ENCODE measurements at regions not wholly inside any gene's neighbourhood (a gene's known extent, or its start where the extent isn't known, plus 50 kb on each side); places are given as distances from the start of the nearest gene placed in this dataset.

DNA sequence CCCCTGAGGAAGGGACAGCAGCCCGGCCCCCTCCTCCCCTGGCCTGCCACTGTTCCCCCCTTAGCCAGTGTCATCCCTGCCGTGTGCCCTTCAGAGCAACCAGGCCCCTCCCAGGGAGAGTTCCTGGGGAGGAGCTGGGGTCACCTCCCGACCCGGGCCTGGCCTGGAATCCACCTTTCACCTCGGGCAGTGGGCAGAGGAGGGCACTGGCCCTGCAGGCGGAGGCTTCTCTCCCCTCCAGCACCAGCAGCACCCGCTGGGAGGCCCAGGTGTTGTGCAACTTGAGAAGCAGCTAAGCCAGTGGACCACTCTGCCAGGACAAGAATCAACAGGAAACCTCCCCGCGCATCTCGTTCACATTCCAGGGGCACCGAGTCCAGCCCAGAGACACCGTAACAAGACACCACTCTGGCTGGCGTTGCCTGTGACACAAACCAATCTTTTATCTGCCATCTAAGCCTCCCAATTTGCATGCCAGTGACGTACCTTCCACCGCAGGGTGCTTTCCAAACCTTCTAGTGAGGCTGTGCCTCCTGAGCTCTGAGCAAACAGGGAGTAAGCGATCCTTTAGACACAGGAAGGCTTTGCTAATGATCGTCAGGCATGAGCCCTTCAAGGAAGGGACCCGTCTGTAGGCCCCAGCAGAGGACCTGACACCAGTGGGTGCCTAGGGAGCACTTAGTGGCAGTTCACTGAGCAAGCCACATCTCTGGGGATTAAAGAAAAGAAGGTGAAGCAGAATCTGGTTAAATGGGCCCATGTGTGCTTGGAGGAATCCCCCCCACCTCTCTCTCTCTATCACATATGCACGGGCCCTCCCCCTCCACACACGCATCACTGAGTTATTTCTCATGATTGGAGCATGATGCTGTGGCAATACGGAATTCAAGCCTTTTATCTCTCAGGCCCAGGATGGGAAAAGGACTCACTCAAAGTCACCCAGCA, 98.9 kb upstream of the TLE3 start:
- TF ChIP-seq MAFK (IDR thresholded peaks at IDR 0.05; ENCODE audit: low read depth, low read length): no peak
- TF ChIP-seq RFX5 (IDR thresholded peaks at IDR 0.05; ENCODE audit: low read depth, low read length): no peak
- TF ChIP-seq CEBPB (IDR thresholded peaks at IDR 0.05; ENCODE audit: low read depth, low read length): peak; percentile 88
- TF ChIP-seq CTCF (conservative IDR thresholded peaks at IDR 0.05; ENCODE audit: low read depth, low read length): no peak
- TF ChIP-seq BHLHE40 (IDR thresholded peaks at IDR 0.05; ENCODE audit: low read depth, low read length): no peak
- WGBS, 2 experiments (ENCODE audit: extremely low coverage in 2 of 2, insufficient read length in 1 of 2): 67% methylated on average over 7 of the region's 21 CpGs; no CpG with 5 or more reads in 1 of the 2 experiments
- Histone ChIP-seq H2AFZ (replicated peaks; ENCODE audit: low read length, poor library complexity) (peak overlapping the region; percentile 38), H3K4me2 (ENCODE audit: low read depth, low read length) (no peak overlapping the region), H3K56ac (ENCODE audit: extremely low read depth, insufficient read depth, low read length) (no peak overlapping the region), H3K14ac (replicated peaks; ENCODE audit: low read depth, low read length) (0 out of 2 replicates have a peak overlapping the region, but pooled peaks have one; percentile 35), H3K9ac (ENCODE audit: low read depth, low read length) (no peak overlapping the region), H3K27ac (ENCODE audit: insufficient read depth, low read length) (peak overlapping the region; percentile 22; the same call in 1 of the 2 replicates), H2BK20ac (ENCODE audit: low read depth, low read length) (peak overlapping the region; percentile 37; the same call in 1 of the 2 replicates), H3K27me3 (ENCODE audit: control insufficient read depth, insufficient read depth, low read length) (peaks cover 28% of the 10 kb centered on the region), H2BK5ac (ENCODE audit: low read depth, low read length, poor library complexity, severe bottlenecking) (peak overlapping the region; percentile 3), H3K4me3 (ENCODE audit: insufficient read depth, low read depth, low read length) (no peak overlapping the region), H2AK5ac (ENCODE audit: low read depth, low read length) (peak overlapping the region; percentile 56), H3K9me3 (ENCODE audit: control insufficient read depth, insufficient read depth, low read length) (peaks cover 3% of the 10 kb centered on the region), H3K18ac (ENCODE audit: low read depth, low read length) (peak overlapping the region; percentile 14; the same call in 1 of the 2 replicates), H4K20me1 (ENCODE audit: insufficient read depth, low read length) (no peaks in the 10 kb centered on the region), H3K4ac (ENCODE audit: low read depth, low read length) (peak overlapping the region; percentile 73; the same call in 1 of the 2 replicates), H2AK9ac (replicated peaks; ENCODE audit: low read depth, low read length, poor library complexity) (peak overlapping the region; percentile 39), H2BK15ac (ENCODE audit: low read depth, low read length) (peak overlapping the region; percentile 25; the same call in 1 of the 3 replicates), H2BK120ac (ENCODE audit: low read depth, low read length) (peak overlapping the region; percentile 41; the same call in 1 of the 2 replicates), H3K36me3 (ENCODE audit: control insufficient read depth, insufficient read depth, low read length) (no peaks in the 10 kb centered on the region), H3K23ac (ENCODE audit: low read depth, low read length) (peak overlapping the region; percentile 10; the same call in 1 of the 2 replicates), H4K91ac (ENCODE audit: insufficient read depth, low read depth, low read length) (no peak overlapping the region; the same call in 1 of the 2 replicates), H3K9me1 (ENCODE audit: insufficient read depth, low read length) (0 out of 2 replicates have a peak, but pooled peaks cover 5% of the 10 kb centered on the region), H4K8ac (ENCODE audit: low read depth in 2 of 2, low read length in 2 of 2) (peak overlapping the region in 1 of 2 experiments; percentile 45; a peak in 1 of 4 replicates), H3K79me1 (ENCODE audit: low read depth in 1 of 2, low read length in 2 of 2) (no peaks in the 10 kb centered on the region), H4K5ac (ENCODE audit: low read depth, low read length) (0 out of 2 replicates have a peak overlapping the region, but pooled peaks have one; percentile 0), H3K4me1 (ENCODE audit: control insufficient read depth, insufficient read depth, low read length) (peaks cover 14% of the 10 kb centered on the region)
- DNase-seq (peak; percentile 88), ATAC-seq (ENCODE audit: low read depth) (peak; percentile 10)
- in situ Hi-C loops (cut with MboI; ENCODE audit: low sequenced_read_pairs): no loop called here
- ChIA-PET POLR2A (ENCODE audit: unreplicated experiment) (no interaction called here), CTCF (no interaction called here)
- intact Hi-C loops (cut with micrococcal nuclease): no loop called here
- dilution Hi-C loops (cut with HindIII; ENCODE audit: low sequenced_read_pairs, unreplicated experiment): no loop called here
- no TSS peak for BruUV-seq (replicated peaks)
